Lung (tissue), 11 donors: ENCODE measurements at regions not wholly inside any gene's neighbourhood (a gene's known extent, or its start where the extent isn't known, plus 50 kb on each side); places are given as distances from the start of the nearest gene placed in this dataset.

Experiments
- ATAC-seq: fragments of 200-7000 bp; cut with Tn5 transposase; one replicate; pipeline ENCODE4 v1.9.1; 2020; ENCODE audit warnings: moderate number of reproducible peaks; ENCODE audit not compliant: insufficient read depth, low FRiP score
- DNase-seq, 3 donors: peaks; one replicate each; pipeline ENCODE4 v3.0.0-alpha.2; 2013 to 2017
- H3K27ac ChIP-seq, 2 donors: one replicate each; pipeline ENCODE4 v1.5.1; 2013; ENCODE audit warnings: mild to moderate bottlenecking in 2 of 2, moderate library complexity in 2 of 2, control low read depth in 1 of 2, inconsistent platforms in 1 of 2, low read depth in 1 of 2, low read length in 1 of 2
- H3K27me3 ChIP-seq, 3 donors: one replicate each; pipeline ENCODE4 v1.5.1; 2013; ENCODE audit warnings: low read length in 2 of 3; ENCODE audit not compliant: control insufficient read depth in 3 of 3, insufficient read depth in 3 of 3
- H3K36me3 ChIP-seq, 4 donors: one replicate each; pipeline ENCODE4 v1.5.1; 2013; ENCODE audit warnings: low read length in 4 of 4, mild to moderate bottlenecking in 1 of 4, moderate library complexity in 1 of 4; ENCODE audit not compliant: control insufficient read depth in 4 of 4, insufficient read depth in 4 of 4
- H3K4me1 ChIP-seq, 5 donors: one replicate each; pipeline ENCODE4 v1.5.1; 2013; ENCODE audit warnings: low read length in 5 of 5, mild to moderate bottlenecking in 2 of 5, moderate library complexity in 1 of 5; ENCODE audit not compliant: control insufficient read depth in 5 of 5, insufficient read depth in 5 of 5
- H3K4me3 ChIP-seq: one replicate; pipeline ENCODE4 v1.5.1; 2013; ENCODE audit warnings: mild to moderate bottlenecking, control low read depth, moderate library complexity
- H3K9ac ChIP-seq, 2 donors: one replicate each; pipeline ENCODE4 v1.5.1; 2013; ENCODE audit warnings: low read length in 2 of 2, control low read depth in 1 of 2; ENCODE audit not compliant: insufficient read depth in 1 of 2
- H3K9me3 ChIP-seq, 4 donors: one replicate each; pipeline ENCODE4 v1.5.1; 2013; ENCODE audit warnings: low read length in 3 of 4, mild to moderate bottlenecking in 1 of 4, moderate library complexity in 1 of 4; ENCODE audit not compliant: control insufficient read depth in 4 of 4, insufficient read depth in 3 of 4
- CTCF ChIP-seq: IDR thresholded peaks from 2 replicates; pipeline ENCODE4 v1.5.1; 2012; ENCODE audit warnings: mild to moderate bottlenecking; ENCODE audit errors: control extremely low read depth, extremely low read depth
- WGBS, 2 donors: extraction: QIAGEN DNeasy Blood & Tissue Kit; methylation state at CpG; one replicate each; pipeline ENCODE4 v1.1.7; 2013; 5-methylcytosine and 5-hydroxymethylcytosine counted together
- donor health status: control.
- donor health status: control.
- donor health status: Bipolar disorder and iron deficiency.
- donor health status: healthy.
- donor health status: DM: yes; HTN: yes; CAD: no.

- Histone ChIP-seq H3K9me3 (peaks cover 0 to 11% (median 0%) of the 10 kb centered on the region in 4 donors), H3K4me3 (no peak overlapping the region), H3K27me3 (no peaks in the 10 kb centered on the region), H3K27ac (no peak overlapping the region), H3K4me1 (no peaks in the 10 kb centered on the region), H3K9ac (no peak overlapping the region), H3K36me3 (no peaks in the 10 kb centered on the region)
- 80 to 82% methylated on average over 3 of the region's 3 CpGs for WGBS, 2 donors
- no peak for TF ChIP-seq CTCF
- DNase-seq = no peak
- ATAC-seq = no peak
These were observed 511.2 kb downstream of the SQOR start for GRCh38 chr15:46146002-46146401.

GRCh38 chr15:46146915-46147314 lies 512.1 kb downstream of the SQOR start:
- no peak overlapping the region for H3K27ac ChIP-seq
- H3K9me3 ChIP-seq = peaks cover 0 to 11% (median 0%) of the 10 kb centered on the region in 4 donors
- WGBS, 2 donors = 88 to 89% methylated on average over 2 of the region's 2 CpGs
- no peak overlapping the region for H3K9ac ChIP-seq
- no peaks in the 10 kb centered on the region for H3K27me3 ChIP-seq
- no peak for TF ChIP-seq CTCF
- H3K4me1 ChIP-seq = no peaks in the 10 kb centered on the region
- no peaks in the 10 kb centered on the region for H3K36me3 ChIP-seq
- DNase-seq = no peak
- no peak for ATAC-seq
- H3K4me3 ChIP-seq = no peak overlapping the region

GRCh38 chr15:46151786-46152185 lies 517.0 kb downstream of the SQOR start:
- Histone ChIP-seq H3K4me1 (no peaks in the 10 kb centered on the region), H3K36me3 (no peaks in the 10 kb centered on the region), H3K27ac (no peak overlapping the region), H3K9ac (no peak overlapping the region), H3K27me3 (no peaks in the 10 kb centered on the region), H3K4me3 (no peak overlapping the region), H3K9me3 (peaks cover 0 to 3% (median 0%) of the 10 kb centered on the region in 4 donors)
- no peak for TF ChIP-seq CTCF
- no peak for ATAC-seq
- 82 to 86% methylated on average over 1 of the region's 1 CpG for WGBS, 2 donors
- DNase-seq = no peak

- ATAC-seq = no peak
- H3K9ac ChIP-seq = no peak overlapping the region
- H3K9me3 ChIP-seq = peaks cover 0 to 14% (median 0%) of the 10 kb centered on the region in 4 donors
- DNase-seq = no peak
- no peak overlapping the region for H3K27ac ChIP-seq
- H3K36me3 ChIP-seq = no peaks in the 10 kb centered on the region
- TF ChIP-seq CTCF = no peak
- no peaks in the 10 kb centered on the region for H3K27me3 ChIP-seq
- no peaks in the 10 kb centered on the region for H3K4me1 ChIP-seq
- 23 to 27% methylated on average over 1 of the region's 1 CpG for WGBS, 2 donors
- no peak overlapping the region for H3K4me3 ChIP-seq
These were observed 531.9 kb downstream of the SQOR start for GRCh38 chr15:46166750-46167149.
